T-helper 2 cell treated with Interferon-gamma antibody and Interleukin-4, amounts not matched to agents 5 μg/mL and 100 μg/mL, for 36 hours (primary cell): ENCODE measurements at regions not wholly inside any gene's neighbourhood (a gene's known extent, or its start where the extent isn't known, plus 50 kb on each side); places are given as distances from the start of the nearest gene placed in this dataset.

Experiments used
- DNase-seq: peaks from one replicate; pipeline ENCODE4 v3.0.0; 2021; ENCODE audit warnings: low spot score
- H3K27ac Mint-ChIP-seq: one replicate; pipeline ENCODE4 v1.8.0; 2021; ENCODE audit warnings: mild to moderate bottlenecking, mixed read lengths
- H3K27me3 Mint-ChIP-seq: one replicate; pipeline ENCODE4 v1.8.0; 2021; ENCODE audit warnings: low read depth, mixed read lengths
- H3K36me3 Mint-ChIP-seq: one replicate; pipeline ENCODE4 v1.8.0; 2021; ENCODE audit warnings: low read depth, mixed read lengths
- H3K4me1 Mint-ChIP-seq: one replicate; pipeline ENCODE4 v1.8.0; 2021; ENCODE audit warnings: low read depth, mixed read lengths
- H3K4me3 Mint-ChIP-seq: one replicate; pipeline ENCODE4 v1.8.0; 2022; ENCODE audit warnings: mild to moderate bottlenecking, moderate library complexity, mixed read lengths
- H3K9me3 Mint-ChIP-seq: one replicate; pipeline ENCODE4 v1.8.0; 2021; ENCODE audit warnings: mixed read lengths

DNA sequence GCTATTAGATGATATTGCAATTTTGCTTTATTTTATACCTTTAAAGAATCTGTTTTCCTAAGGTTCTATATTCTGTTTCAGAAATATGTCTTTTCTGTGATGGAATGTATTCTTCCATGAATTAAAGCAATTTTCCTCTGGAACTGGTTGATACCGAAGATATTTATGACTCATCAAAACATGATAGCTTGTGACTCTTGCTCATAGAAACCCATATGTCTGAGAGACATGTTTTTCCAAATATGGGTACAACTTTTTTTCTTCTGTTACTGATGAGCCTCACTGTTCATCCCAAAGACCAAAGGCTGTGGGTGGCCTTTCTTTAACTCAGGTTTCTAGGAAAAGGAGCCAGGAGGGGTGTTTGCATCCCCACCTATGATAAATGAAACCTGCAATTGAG, 126.1 kb upstream of the PAPPA start:
- Mint-ChIP-seq H3K27ac (no peak overlapping the region), H3K4me3 (no peak overlapping the region), H3K4me1 (no peaks in the 10 kb centered on the region), H3K36me3 (no peaks in the 10 kb centered on the region), H3K9me3 (peaks cover 12% of the 10 kb centered on the region), H3K27me3 (no peaks in the 10 kb centered on the region)
- DNase-seq: no peak

DNA sequence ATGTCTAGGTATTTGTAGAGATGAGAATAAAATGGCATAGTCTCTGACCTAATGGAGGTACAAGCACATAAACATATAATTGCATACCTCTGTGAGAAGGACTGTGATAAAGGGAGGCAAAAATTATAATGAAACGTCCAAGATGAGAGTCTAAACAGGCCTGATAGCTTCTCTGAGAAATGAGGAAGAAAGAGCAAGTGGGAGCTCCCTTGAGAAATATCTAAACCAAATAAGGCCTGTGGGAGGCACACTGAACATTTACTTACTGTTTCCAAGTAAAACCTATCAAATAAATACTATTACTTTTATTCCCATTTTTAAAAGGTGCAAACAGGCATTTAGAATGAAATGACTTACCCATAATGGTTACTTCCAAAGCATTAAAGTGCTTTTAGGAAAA, 125.6 kb upstream of the PAPPA start:
- H3K4me3 Mint-ChIP-seq: no peak overlapping the region
- no peaks in the 10 kb centered on the region for H3K4me1 Mint-ChIP-seq
- no peaks in the 10 kb centered on the region for H3K27me3 Mint-ChIP-seq
- H3K27ac Mint-ChIP-seq: no peak overlapping the region
- H3K36me3 Mint-ChIP-seq: no peaks in the 10 kb centered on the region
- peaks cover 12% of the 10 kb centered on the region for H3K9me3 Mint-ChIP-seq
- DNase-seq: no peak

DNA sequence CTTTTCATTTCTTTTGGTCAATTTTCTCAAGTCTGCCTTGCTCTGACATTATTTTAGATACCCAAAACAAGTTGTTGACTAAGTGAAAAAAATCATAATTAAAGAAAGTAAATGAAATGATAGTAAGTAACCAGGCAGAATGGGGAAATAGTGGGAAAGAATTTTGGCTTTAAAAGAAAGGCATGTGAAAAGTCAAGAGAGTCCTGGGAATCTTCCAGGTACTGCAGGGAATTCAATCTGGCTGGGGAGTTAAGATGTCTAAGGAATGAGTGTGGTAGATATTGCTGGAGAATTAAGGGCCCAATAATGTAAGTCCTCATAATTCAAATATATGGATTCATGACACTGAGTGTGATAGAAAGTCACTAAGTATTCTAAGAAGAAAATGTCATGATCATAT, 123.1 kb upstream of the PAPPA start:
- DNase-seq: no peak
- no peaks in the 10 kb centered on the region for H3K4me1 Mint-ChIP-seq
- no peak overlapping the region for H3K4me3 Mint-ChIP-seq
- H3K9me3 Mint-ChIP-seq: peaks cover 12% of the 10 kb centered on the region
- no peak overlapping the region for H3K27ac Mint-ChIP-seq
- no peaks in the 10 kb centered on the region for H3K27me3 Mint-ChIP-seq
- no peaks in the 10 kb centered on the region for H3K36me3 Mint-ChIP-seq

DNA sequence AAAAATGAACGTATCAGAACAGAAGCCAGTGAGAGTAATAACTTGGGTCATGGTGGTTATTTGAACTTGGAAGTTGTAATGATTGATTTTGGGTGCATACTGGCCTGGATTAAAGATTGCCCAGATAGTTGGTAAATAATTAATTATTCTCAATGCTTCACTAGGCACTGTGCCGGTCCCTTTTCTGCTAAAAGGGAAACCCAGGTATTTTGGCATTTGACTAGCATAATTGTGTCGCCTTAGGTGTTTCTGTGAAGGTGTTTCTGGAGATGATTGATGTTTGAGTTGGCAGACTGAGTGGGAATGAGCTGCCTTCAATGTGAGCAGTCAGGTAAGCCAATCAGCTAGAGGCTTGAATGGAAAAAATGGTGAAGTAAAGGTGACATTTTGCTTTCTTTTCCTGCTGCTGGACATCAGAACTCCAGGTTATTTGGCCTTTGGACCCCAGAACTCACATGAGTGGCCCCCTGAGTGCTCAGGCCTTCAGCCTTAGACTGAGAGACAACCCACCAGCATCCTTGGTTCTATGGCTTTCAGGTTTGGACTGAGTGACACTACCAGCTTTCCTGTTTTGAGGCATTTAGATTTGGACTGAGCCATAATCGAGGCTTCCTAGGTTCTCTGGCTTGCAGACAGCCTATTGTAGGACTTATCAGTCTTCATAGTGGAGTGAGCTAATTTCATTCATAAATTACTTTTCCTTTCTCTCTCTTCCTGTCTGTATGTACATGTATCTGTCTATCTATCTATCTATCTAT, 120.7 kb upstream of the PAPPA start:
- H3K4me1 Mint-ChIP-seq: no peaks in the 10 kb centered on the region
- no peak for DNase-seq
- no peak overlapping the region for H3K27ac Mint-ChIP-seq
- H3K36me3 Mint-ChIP-seq: no peaks in the 10 kb centered on the region
- H3K4me3 Mint-ChIP-seq: no peak overlapping the region
- H3K9me3 Mint-ChIP-seq: peaks cover 12% of the 10 kb centered on the region
- no peaks in the 10 kb centered on the region for H3K27me3 Mint-ChIP-seq

DNA sequence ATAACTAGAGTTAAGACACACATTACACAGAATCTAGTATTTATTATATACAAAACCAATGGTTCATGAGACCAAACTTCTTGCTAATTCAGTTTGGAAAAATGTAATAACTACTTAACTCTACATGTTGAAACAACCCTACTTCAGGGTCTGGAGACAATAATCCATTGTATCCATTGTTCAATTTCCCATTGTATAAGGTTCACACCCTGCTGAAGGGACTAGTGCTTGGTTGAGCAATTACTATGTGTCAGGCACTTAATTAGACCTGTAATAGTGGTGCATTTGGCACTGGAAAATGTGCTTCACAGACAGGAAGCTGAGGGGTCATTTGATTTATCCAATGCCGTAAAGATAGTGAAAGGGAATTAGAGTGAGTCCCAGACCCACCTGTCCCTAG, 114.3 kb upstream of the PAPPA start:
- no peaks in the 10 kb centered on the region for H3K36me3 Mint-ChIP-seq
- H3K27me3 Mint-ChIP-seq: no peaks in the 10 kb centered on the region
- H3K27ac Mint-ChIP-seq: no peak overlapping the region
- DNase-seq: no peak
- no peaks in the 10 kb centered on the region for H3K4me1 Mint-ChIP-seq
- H3K4me3 Mint-ChIP-seq: no peak overlapping the region
- peaks cover 2% of the 10 kb centered on the region for H3K9me3 Mint-ChIP-seq

DNA sequence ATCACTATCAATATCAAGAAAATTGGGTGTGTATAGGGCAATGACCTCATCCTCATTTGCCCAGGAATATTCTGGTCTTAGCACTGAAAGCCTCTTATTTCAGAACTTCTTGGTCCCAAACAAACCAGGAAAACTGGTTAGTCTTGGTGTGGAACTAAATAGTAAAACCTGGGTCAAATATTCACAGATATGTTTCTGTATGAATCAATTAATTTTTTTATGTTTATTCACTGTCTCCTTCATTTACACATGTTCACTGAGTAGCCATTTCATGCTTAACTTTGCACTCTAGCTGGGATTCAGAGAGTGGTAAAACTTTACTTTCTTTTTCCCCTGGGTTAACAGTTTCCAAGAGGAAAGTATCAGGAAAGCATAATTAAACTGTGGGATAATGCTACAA, 113.7 kb upstream of the PAPPA start:
- Mint-ChIP-seq H3K4me1 (no peaks in the 10 kb centered on the region), H3K27ac (no peak overlapping the region), H3K4me3 (no peak overlapping the region), H3K36me3 (no peaks in the 10 kb centered on the region), H3K27me3 (no peaks in the 10 kb centered on the region), H3K9me3 (peaks cover 3% of the 10 kb centered on the region)
- no peak for DNase-seq

DNA sequence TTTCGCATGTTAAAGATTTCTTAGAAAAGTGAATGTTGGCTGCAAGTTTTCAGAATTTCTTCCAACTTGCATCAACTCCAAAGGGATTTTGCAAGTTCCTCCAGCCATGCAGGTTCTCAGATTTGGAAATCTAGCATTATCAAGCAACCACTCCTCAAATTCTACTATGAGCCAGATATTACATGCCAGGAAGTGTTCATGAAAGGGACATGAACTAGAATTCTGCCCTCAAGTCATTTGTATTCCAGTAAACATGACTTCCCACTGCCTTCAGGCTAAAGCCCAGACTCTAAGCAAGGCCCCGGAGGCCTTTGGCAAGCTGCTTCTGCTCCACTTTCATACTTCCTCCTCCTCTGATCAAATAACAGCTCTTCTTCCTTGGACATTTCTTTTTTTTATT, 111.3 kb upstream of the PAPPA start:
- Mint-ChIP-seq H3K4me1 (no peaks in the 10 kb centered on the region), H3K36me3 (no peaks in the 10 kb centered on the region), H3K4me3 (no peak overlapping the region), H3K27me3 (no peaks in the 10 kb centered on the region), H3K27ac (no peak overlapping the region), H3K9me3 (peaks cover 6% of the 10 kb centered on the region)
- no peak for DNase-seq

DNA sequence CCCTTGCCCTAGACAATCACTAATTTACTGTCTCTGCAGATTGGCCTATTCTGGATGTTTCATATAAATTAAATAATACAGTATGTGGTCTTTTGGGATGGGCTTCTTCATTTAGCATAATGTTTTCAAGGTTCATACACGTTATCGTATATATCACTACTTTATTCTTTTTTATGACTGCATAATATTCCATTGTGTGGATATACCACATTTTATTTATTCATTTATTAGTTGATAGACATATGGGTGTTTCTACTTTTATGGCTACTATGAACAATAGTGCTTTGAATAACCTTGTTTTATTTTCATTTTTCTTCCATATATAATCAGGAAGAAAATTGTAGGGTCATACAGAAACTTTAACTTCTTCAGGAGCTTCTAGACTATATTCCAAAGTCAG, 108.5 kb upstream of the PAPPA start:
- DNase-seq: no peak
- H3K27me3 Mint-ChIP-seq: no peaks in the 10 kb centered on the region
- H3K27ac Mint-ChIP-seq: no peak overlapping the region
- H3K9me3 Mint-ChIP-seq: peaks cover 6% of the 10 kb centered on the region
- no peaks in the 10 kb centered on the region for H3K36me3 Mint-ChIP-seq
- no peak overlapping the region for H3K4me3 Mint-ChIP-seq
- no peaks in the 10 kb centered on the region for H3K4me1 Mint-ChIP-seq

DNA sequence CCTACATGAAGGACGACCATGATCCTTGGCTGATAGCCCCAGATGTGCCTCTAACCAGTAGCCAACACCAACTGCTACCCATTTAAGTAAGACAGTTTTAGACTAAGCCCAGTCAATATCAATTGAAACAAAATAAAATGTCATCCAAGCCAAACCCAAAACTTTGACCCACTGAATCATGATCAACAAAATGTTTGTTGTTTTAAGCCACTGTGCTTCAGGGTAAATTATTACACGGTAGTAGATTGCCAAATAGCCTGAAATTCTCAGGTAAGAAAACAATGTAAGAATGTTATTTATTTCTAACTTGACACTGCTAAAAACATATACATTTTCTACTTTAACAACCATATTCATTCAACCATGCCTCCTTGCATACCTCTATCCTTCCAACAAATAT, 105.5 kb upstream of the PAPPA start:
- Mint-ChIP-seq H3K36me3 (no peaks in the 10 kb centered on the region), H3K9me3 (peaks cover 6% of the 10 kb centered on the region), H3K4me1 (no peaks in the 10 kb centered on the region), H3K27ac (no peak overlapping the region), H3K27me3 (no peaks in the 10 kb centered on the region), H3K4me3 (no peak overlapping the region)
- DNase-seq: no peak

DNA sequence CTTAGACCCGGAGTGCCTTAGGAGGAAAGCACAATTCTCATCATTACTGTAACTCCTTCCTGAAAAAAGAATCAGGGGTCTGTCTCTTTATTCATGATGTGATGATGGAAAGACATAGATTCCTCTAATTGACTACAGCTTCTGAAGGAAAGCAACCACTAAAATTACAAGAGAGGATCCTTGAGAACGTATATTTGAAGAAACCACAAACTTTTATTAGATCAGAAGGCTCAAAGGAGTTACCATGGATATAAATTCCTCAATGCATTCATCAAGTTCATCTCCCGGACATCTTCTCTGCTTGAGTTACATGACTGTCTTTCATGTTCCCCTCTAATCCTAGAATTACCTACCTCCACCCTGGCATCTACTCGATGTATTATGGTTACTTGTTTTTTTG, 104.1 kb upstream of the PAPPA start:
- no peak overlapping the region for H3K27ac Mint-ChIP-seq
- DNase-seq: no peak
- no peaks in the 10 kb centered on the region for H3K4me1 Mint-ChIP-seq
- no peaks in the 10 kb centered on the region for H3K27me3 Mint-ChIP-seq
- no peaks in the 10 kb centered on the region for H3K36me3 Mint-ChIP-seq
- peaks cover 3% of the 10 kb centered on the region for H3K9me3 Mint-ChIP-seq
- no peak overlapping the region for H3K4me3 Mint-ChIP-seq

DNA sequence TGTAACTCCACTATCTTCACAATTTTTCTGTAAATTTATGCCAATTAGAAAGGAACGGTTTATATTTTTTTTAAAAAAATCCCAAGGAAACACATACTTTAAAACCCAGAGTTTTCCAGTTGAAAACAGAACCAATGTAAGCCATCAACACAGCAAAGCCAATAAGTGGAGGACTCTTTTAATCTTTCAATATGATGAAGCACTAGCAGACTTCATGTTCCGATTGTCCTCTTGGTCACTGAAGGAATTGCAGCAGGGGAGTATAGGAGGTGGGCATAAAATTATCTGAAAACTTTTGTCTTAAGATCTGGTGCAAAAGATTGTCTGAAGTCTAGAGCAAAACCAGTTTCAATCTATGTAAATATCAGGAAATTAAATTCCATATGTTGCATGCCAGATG, 102.1 kb upstream of the PAPPA start:
- Mint-ChIP-seq H3K9me3 (no peaks in the 10 kb centered on the region), H3K27me3 (no peaks in the 10 kb centered on the region), H3K36me3 (no peaks in the 10 kb centered on the region), H3K4me3 (no peak overlapping the region), H3K4me1 (no peaks in the 10 kb centered on the region), H3K27ac (no peak overlapping the region)
- DNase-seq: no peak

DNA sequence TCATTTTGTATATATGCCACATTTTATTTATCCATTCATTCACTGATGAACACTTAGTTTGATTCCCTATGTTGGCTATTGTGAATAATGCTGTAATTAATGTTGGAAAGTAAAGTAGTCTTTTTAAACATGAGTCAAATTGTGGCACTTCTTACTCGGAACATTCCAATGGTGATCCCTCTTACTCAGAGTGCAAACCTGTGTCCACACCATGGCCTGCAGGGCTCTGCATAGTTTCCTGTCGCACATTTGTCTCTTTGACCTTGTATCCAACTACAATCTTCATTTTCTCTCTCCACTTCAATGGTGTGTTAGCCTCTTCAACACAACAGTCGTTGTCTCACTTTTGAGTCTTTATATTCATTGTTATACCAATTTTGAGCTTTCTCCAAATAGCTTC, 98.1 kb upstream of the PAPPA start:
- Mint-ChIP-seq H3K4me1 (no peaks in the 10 kb centered on the region), H3K4me3 (no peak overlapping the region), H3K36me3 (no peaks in the 10 kb centered on the region), H3K27me3 (no peaks in the 10 kb centered on the region), H3K9me3 (no peaks in the 10 kb centered on the region), H3K27ac (no peak overlapping the region)
- DNase-seq: no peak

DNA sequence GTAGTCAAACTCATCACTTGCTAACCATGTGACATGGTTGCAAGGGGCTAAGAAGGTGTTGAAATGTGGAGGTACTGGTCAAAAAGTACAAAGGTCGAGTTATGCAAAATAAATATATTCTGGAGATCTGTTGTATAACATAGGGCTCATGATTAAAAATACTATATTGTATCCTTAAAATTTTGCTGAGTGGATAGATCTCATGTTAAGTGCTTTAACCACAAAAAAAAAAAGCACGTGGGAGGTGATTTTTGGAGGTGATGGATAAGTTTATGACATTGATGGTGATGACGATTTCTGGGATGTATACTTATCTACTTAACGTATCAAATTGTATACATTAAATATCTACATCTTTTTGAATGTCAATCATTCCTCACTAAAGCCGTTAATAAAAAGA, 96.2 kb upstream of the PAPPA start:
- no peak overlapping the region for H3K4me3 Mint-ChIP-seq
- H3K9me3 Mint-ChIP-seq: no peaks in the 10 kb centered on the region
- H3K4me1 Mint-ChIP-seq: no peaks in the 10 kb centered on the region
- DNase-seq: no peak
- H3K27ac Mint-ChIP-seq: no peak overlapping the region
- no peaks in the 10 kb centered on the region for H3K36me3 Mint-ChIP-seq
- no peaks in the 10 kb centered on the region for H3K27me3 Mint-ChIP-seq

DNA sequence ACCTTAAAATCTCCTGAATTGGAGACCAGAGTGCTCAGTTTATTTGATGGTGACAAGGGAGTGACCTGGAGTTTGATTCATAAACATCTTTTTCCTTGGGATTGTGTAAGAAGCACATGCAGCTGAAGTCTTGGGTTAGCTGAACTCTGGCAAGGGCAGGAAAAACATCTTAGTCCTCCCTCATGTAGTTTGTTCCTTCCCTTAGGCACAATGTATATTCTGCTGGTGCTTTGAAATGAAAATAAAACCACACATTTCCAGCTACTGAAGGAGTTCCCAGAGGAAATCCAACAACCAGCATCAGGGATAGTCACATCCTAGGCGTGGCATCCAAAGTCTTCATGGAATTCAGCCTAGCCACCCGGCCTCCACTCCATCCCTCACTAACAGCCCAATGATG, 95.2 kb upstream of the PAPPA start:
- DNase-seq: no peak
- H3K27me3 Mint-ChIP-seq: no peaks in the 10 kb centered on the region
- H3K9me3 Mint-ChIP-seq: no peaks in the 10 kb centered on the region
- H3K4me1 Mint-ChIP-seq: no peaks in the 10 kb centered on the region
- no peaks in the 10 kb centered on the region for H3K36me3 Mint-ChIP-seq
- H3K4me3 Mint-ChIP-seq: no peak overlapping the region
- no peak overlapping the region for H3K27ac Mint-ChIP-seq

DNA sequence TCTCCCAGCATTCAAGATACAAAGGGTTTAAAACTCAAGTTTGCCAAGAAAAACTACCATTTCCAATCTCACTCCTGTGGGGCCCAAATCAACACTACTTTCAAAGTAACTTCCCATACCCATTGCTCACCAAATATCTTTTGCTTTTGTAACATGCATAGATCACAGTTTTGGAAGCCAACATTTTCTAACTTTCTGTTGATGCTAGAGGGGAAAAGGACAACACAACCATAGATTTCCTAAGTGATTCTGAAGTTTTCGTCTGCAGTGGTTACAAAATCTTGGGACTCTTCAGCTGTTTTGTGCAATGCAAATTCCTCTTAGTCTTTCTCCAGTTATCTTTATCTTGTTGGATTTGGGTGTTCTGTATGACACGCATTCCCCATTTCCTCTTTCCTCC, 94.1 kb upstream of the PAPPA start:
- Mint-ChIP-seq H3K4me3 (no peak overlapping the region), H3K27me3 (no peaks in the 10 kb centered on the region), H3K9me3 (no peaks in the 10 kb centered on the region), H3K4me1 (no peaks in the 10 kb centered on the region), H3K27ac (no peak overlapping the region), H3K36me3 (no peaks in the 10 kb centered on the region)
- DNase-seq: no peak
